ENCODE measurements at regions not wholly inside any gene's neighbourhood (a gene's known extent, or its start where the extent isn't known, plus 50 kb on each side); places are given as distances from the start of the nearest gene placed in this dataset.
"Not testable (repeated sequence)": the region's sequence is repeated elsewhere in the genome, so short reads cannot be mapped to it uniquely, and the experiment has no call there.

DNA sequence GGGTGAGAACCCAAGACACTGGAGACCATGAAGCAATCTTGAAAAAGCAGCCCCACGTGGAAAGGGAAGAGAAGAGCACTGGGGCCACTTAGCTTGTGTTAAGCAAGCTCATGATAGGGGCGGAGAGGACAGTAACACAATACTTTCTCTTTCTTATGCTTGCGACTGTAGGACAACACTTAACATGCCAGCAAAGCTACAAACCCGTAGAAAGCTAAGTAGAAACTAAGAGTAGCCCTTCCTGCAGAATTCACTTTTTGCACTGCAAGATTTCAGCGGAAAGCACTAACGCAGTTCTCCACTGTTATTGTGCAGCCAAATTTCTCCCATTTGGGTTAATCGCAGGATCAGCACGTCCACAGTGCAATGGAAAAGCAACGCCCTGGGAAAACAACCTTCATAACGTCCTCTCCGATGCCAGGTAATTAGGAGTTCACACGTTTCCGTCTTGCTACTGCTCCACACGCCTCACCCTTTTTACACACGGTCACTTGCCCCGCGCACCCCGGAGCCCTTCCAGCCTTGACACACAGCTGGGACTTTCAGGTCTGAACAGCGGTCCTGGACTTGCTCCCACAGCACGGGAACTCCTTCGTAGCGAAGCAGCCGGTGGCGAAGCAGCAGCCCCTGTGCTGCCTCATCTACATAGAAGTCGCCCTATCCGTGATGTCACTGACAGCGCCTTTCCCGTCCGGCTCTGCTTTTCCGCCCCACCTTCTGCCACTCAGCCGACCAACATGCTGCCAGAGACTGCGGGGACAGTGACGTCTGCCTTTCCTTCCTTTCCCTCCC lies 148.6 kb downstream of the PPIAL4G start:
- peak overlapping the region; percentile 75 for H3K4me3 ChIP-seq (ENCODE audit: low read depth, low read length)
- DNase-seq (ENCODE audit: low read depth) = peak; percentile 72
- no peak for TF ChIP-seq CTCF (IDR thresholded peaks at IDR 0.05; ENCODE audit: insufficient read depth, low read length)

DNA sequence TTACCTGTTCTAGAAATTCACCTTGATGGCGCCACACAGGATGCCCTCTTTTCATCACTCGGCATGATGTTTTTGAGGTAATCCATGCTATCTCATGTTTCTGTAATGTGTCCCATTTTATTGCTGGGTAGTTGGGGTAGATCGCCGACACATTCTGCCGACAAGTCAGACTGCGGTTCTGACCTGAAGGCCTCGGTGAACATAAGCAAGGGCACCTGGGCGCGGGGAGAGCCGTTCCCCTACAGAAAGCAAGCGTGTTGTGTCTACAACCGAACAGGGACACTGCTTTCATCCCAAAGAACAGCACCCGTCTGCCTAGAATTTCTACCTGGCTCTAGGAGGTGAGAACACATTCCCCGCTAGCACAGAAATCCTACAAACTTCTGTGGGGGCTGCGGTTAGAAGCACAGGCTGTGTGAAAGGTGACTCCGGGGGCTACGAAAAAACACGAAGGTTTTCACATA lies 149.2 kb downstream of the PPIAL4G start:
- no peak for TF ChIP-seq CTCF (IDR thresholded peaks at IDR 0.05; ENCODE audit: insufficient read depth, low read length)
- DNase-seq (ENCODE audit: low read depth) = no peak
- peak overlapping the region; percentile 75 for H3K4me3 ChIP-seq (ENCODE audit: low read depth, low read length)

GRCh38 chr1:148328884-148329283 lies 154.2 kb downstream of the PPIAL4G start:
- H3K4me3 ChIP-seq (ENCODE audit: low read depth, low read length) = no peak overlapping the region
- no peak for TF ChIP-seq CTCF (IDR thresholded peaks at IDR 0.05; ENCODE audit: insufficient read depth, low read length)
- DNase-seq (ENCODE audit: low read depth) = no peak

DNA sequence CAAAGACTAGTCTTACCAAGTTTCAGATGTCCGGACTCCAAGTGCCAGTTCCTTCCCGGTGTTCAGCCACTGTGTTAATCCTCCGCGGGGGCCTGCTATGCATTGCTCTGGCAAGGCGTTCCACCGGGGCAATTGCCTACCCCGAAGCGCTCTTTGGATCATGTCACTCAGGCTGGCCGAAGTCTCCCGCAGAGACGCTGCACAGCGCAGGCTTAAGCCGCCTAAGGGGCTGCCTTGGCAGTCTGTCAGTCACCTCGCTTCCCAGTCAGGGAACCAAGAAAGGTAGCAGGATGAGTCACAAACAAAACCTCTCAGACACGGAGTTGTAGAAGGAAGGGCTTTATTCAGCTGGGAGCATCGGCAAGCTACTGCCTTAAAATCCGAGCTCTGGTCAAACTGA lies 158.1 kb downstream of the PPIAL4G start:
- DNase-seq (ENCODE audit: low read depth); H3K4me3 ChIP-seq (ENCODE audit: low read depth, low read length): not testable (repeated sequence)

- DNase-seq (ENCODE audit: low read depth); H3K4me3 ChIP-seq (ENCODE audit: low read depth, low read length): not testable (repeated sequence)
Observed at GRCh38 chr1:148324465-148324864, 158.6 kb downstream of the PPIAL4G start.

DNA sequence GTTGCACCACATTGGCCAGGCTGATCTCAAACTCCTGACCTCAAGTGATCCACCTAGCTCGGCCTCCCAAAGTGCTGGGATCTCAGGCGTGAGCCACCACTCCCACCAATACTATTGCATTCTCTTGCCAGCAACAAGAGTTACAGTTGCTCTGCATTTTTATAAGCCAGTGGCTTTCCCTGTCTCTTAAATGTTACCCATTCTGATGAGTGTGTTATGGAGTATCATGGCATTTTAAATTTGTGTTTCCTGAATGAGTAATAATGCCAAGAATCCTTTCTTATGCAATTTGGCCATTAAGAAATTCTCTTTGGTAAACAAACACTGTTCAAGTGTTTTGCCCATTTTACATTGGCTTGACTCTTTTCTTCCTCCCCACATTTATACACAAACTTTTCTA lies 163.0 kb downstream of the PPIAL4G start:
- DNase-seq (ENCODE audit: low read depth); H3K4me3 ChIP-seq (ENCODE audit: low read depth, low read length): not testable (repeated sequence)

DNA sequence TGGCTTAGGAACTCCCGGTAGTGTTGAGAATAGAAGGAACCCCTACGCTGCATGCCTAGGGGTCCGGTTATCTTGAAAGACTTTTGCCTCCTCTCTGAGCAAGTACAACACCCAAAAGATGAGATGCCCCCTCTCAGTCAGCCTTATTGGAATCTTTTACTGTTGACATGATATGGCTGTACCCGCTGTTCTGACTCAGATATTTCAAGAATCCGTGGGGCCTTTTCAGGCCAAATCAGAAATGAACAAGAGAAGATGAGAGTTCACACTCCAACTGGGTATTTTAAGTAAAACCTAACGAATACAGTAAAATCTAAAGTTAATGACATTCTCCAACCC lies 164.2 kb downstream of the PPIAL4G start:
- no peak for TF ChIP-seq CTCF (IDR thresholded peaks at IDR 0.05; ENCODE audit: insufficient read depth, low read length)
- no peak for DNase-seq (ENCODE audit: low read depth)
- no peak overlapping the region for H3K4me3 ChIP-seq (ENCODE audit: low read depth, low read length)

- H3K4me3 ChIP-seq (ENCODE audit: low read depth, low read length) = no peak overlapping the region
- TF ChIP-seq CTCF (IDR thresholded peaks at IDR 0.05; ENCODE audit: insufficient read depth, low read length) = no peak
- DNase-seq (ENCODE audit: low read depth) = no peak
Observed at GRCh38 chr1:148318123-148318903, 164.8 kb downstream of the PPIAL4G start.
